HG02852 (cell line): ENCODE measurements at regions not wholly inside any gene's neighbourhood (a gene's known extent, or its start where the extent isn't known, plus 50 kb on each side); places are given as distances from the start of the nearest gene placed in this dataset.

Experiments used
- ATAC-seq: cut with Tn5 transposase; IDR thresholded peaks from one replicate; pipeline ENCODE4 v1.9.1; 2021; ENCODE audit warnings: mild to moderate bottlenecking, moderate library complexity; ENCODE audit not compliant: unreplicated experiment

GRCh38 chr13:63042686-63043085 is 1627.0 kb upstream of the PCDH20 start:
- ATAC-seq = no peak

GRCh38 chr13:63041640-63042414 is 1626.2 kb upstream of the PCDH20 start:
- no peak for ATAC-seq

- ATAC-seq = no peak
These were observed 1610.7 kb upstream of the PCDH20 start for GRCh38 chr13:63026285-63026797.

- no peak for ATAC-seq
These were observed 1610.1 kb upstream of the PCDH20 start for GRCh38 chr13:63025741-63026140.

- no peak for ATAC-seq
These were observed 1608.8 kb upstream of the PCDH20 start for GRCh38 chr13:63024458-63024857.

- no peak for ATAC-seq
These were observed 1596.3 kb upstream of the PCDH20 start for GRCh38 chr13:63011996-63012395.

GRCh38 chr13:63010072-63010658 is 1594.5 kb upstream of the PCDH20 start:
- no peak for ATAC-seq

- no peak for ATAC-seq
These were observed 1590.0 kb upstream of the PCDH20 start for GRCh38 chr13:63005625-63006024.

- no peak for ATAC-seq
These were observed 1582.0 kb upstream of the PCDH20 start for GRCh38 chr13:62997696-62998095.

GRCh38 chr13:62997038-62997599 is 1581.5 kb upstream of the PCDH20 start:
- ATAC-seq = no peak

GRCh38 chr13:62973804-62974203 is 1558.2 kb upstream of the PCDH20 start:
- no peak for ATAC-seq

- ATAC-seq = no peak
These were observed 1548.9 kb upstream of the PCDH20 start for GRCh38 chr13:62964522-62964921.

- no peak for ATAC-seq
These were observed 1545.1 kb upstream of the PCDH20 start for GRCh38 chr13:62960723-62961122.

- ATAC-seq = no peak
These were observed 1518.2 kb upstream of the PCDH20 start for GRCh38 chr13:62933809-62934208.

- no peak for ATAC-seq
These were observed 1516.7 kb upstream of the PCDH20 start for GRCh38 chr13:62932256-62932883.

GRCh38 chr13:62931853-62932252 is 1516.2 kb upstream of the PCDH20 start:
- ATAC-seq = no peak

- ATAC-seq = no peak
These were observed 1508.7 kb upstream of the PCDH20 start for GRCh38 chr13:62924395-62924794.

- no peak for ATAC-seq
These were observed 1504.5 kb upstream of the PCDH20 start for GRCh38 chr13:62920159-62920558.

- ATAC-seq = no peak
These were observed 1503.8 kb upstream of the PCDH20 start for GRCh38 chr13:62919491-62919890.

- ATAC-seq = no peak
These were observed 1495.0 kb upstream of the PCDH20 start for GRCh38 chr13:62910541-62911060.

GRCh38 chr13:62908321-62908720 is 1492.7 kb upstream of the PCDH20 start:
- ATAC-seq = no peak
